Duodenal mucosa (tissue), 2 donors: ENCODE measurements at regions not wholly inside any gene's neighbourhood (a gene's known extent, or its start where the extent isn't known, plus 50 kb on each side); places are given as distances from the start of the nearest gene placed in this dataset.

Experiments used
- H3K27ac ChIP-seq: one replicate; pipeline ENCODE4 v1.7.0; 2013; ENCODE audit warnings: low read depth, low read length
- H3K27me3 ChIP-seq, 2 donors: one replicate each; pipeline ENCODE4 v1.7.0; 2013; ENCODE audit warnings: low read length in 2 of 2, control low read depth in 1 of 2; ENCODE audit not compliant: insufficient read depth in 2 of 2, control insufficient read depth in 1 of 2
- H3K36me3 ChIP-seq, 2 donors: one replicate each; pipeline ENCODE4 v1.7.0; 2013; ENCODE audit warnings: low read length in 2 of 2, control low read depth in 1 of 2; ENCODE audit not compliant: insufficient read depth in 2 of 2, control insufficient read depth in 1 of 2
- H3K4me1 ChIP-seq, 2 donors: one replicate each; pipeline ENCODE4 v1.7.0; 2013; ENCODE audit warnings: low read length in 2 of 2, control low read depth in 1 of 2; ENCODE audit not compliant: insufficient read depth in 2 of 2, control insufficient read depth in 1 of 2
- H3K4me3 ChIP-seq, 2 donors: one replicate each; pipeline ENCODE4 v1.7.0; 2013; ENCODE audit warnings: low read length in 2 of 2, low read depth in 1 of 2
- H3K9ac ChIP-seq, 2 donors: one replicate each; pipeline ENCODE4 v1.7.0; 2013; ENCODE audit warnings: low read length in 2 of 2, low read depth in 1 of 2
- H3K9me3 ChIP-seq, 2 donors: one replicate each; pipeline ENCODE4 v1.7.0; 2013; ENCODE audit warnings: low read length in 2 of 2, control low read depth in 1 of 2; ENCODE audit not compliant: control insufficient read depth in 1 of 2

GRCh38 chr2:23322567-23323197 lies 62.3 kb upstream of the KLHL29 start:
- H3K27me3 ChIP-seq = peaks cover 0 to 5% of the 10 kb centered on the region in 2 donors
- no peaks in the 10 kb centered on the region for H3K9me3 ChIP-seq
- H3K9ac ChIP-seq = no peak overlapping the region
- no peaks in the 10 kb centered on the region for H3K36me3 ChIP-seq
- H3K4me1 ChIP-seq = no peaks in the 10 kb centered on the region
- H3K4me3 ChIP-seq = no peak overlapping the region
- no peak overlapping the region for H3K27ac ChIP-seq

GRCh38 chr2:23323198-23323916 lies 61.6 kb upstream of the KLHL29 start:
- peaks cover 0 to 5% of the 10 kb centered on the region in 2 donors for H3K27me3 ChIP-seq
- H3K27ac ChIP-seq = no peak overlapping the region
- no peak overlapping the region for H3K4me3 ChIP-seq
- H3K9me3 ChIP-seq = no peaks in the 10 kb centered on the region
- no peaks in the 10 kb centered on the region for H3K36me3 ChIP-seq
- no peaks in the 10 kb centered on the region for H3K4me1 ChIP-seq
- H3K9ac ChIP-seq = no peak overlapping the region

- no peak overlapping the region for H3K9ac ChIP-seq
- peaks cover 0 to 5% of the 10 kb centered on the region in 2 donors for H3K27me3 ChIP-seq
- H3K36me3 ChIP-seq = no peaks in the 10 kb centered on the region
- H3K4me3 ChIP-seq = no peak overlapping the region
- H3K9me3 ChIP-seq = no peaks in the 10 kb centered on the region
- H3K4me1 ChIP-seq = no peaks in the 10 kb centered on the region
- H3K27ac ChIP-seq = no peak overlapping the region
Measured at GRCh38 chr2:23323917-23324680, 60.9 kb upstream of the KLHL29 start.

- Histone ChIP-seq H3K36me3 (no peaks in the 10 kb centered on the region), H3K27me3 (peaks cover 0 to 5% of the 10 kb centered on the region in 2 donors), H3K4me3 (no peak overlapping the region), H3K9me3 (no peaks in the 10 kb centered on the region), H3K9ac (no peak overlapping the region), H3K4me1 (no peaks in the 10 kb centered on the region), H3K27ac (no peak overlapping the region)
Measured at GRCh38 chr2:23326330-23326729, 58.6 kb upstream of the KLHL29 start.

- Histone ChIP-seq H3K27me3 (peaks cover 0 to 5% of the 10 kb centered on the region in 2 donors), H3K9ac (no peak overlapping the region), H3K27ac (no peak overlapping the region), H3K36me3 (no peaks in the 10 kb centered on the region), H3K4me1 (no peaks in the 10 kb centered on the region), H3K9me3 (no peaks in the 10 kb centered on the region), H3K4me3 (no peak overlapping the region)
Measured at GRCh38 chr2:23327416-23327815, 57.6 kb upstream of the KLHL29 start.

GRCh38 chr2:23327887-23328286 lies 57.1 kb upstream of the KLHL29 start:
- no peaks in the 10 kb centered on the region for H3K4me1 ChIP-seq
- H3K9ac ChIP-seq = no peak overlapping the region
- H3K9me3 ChIP-seq = no peaks in the 10 kb centered on the region
- no peak overlapping the region for H3K4me3 ChIP-seq
- no peaks in the 10 kb centered on the region for H3K36me3 ChIP-seq
- H3K27me3 ChIP-seq = peaks cover 0 to 5% of the 10 kb centered on the region in 2 donors
- H3K27ac ChIP-seq = no peak overlapping the region

GRCh38 chr2:23330214-23330613 lies 54.8 kb upstream of the KLHL29 start:
- H3K9ac ChIP-seq = no peak overlapping the region
- no peaks in the 10 kb centered on the region for H3K4me1 ChIP-seq
- no peak overlapping the region for H3K4me3 ChIP-seq
- no peaks in the 10 kb centered on the region for H3K27me3 ChIP-seq
- H3K27ac ChIP-seq = no peak overlapping the region
- H3K36me3 ChIP-seq = no peaks in the 10 kb centered on the region
- no peaks in the 10 kb centered on the region for H3K9me3 ChIP-seq
